Esophagus muscularis mucosa (tissue), 3 donors: ENCODE measurements at regions not wholly inside any gene's neighbourhood (a gene's known extent, or its start where the extent isn't known, plus 50 kb on each side); places are given as distances from the start of the nearest gene placed in this dataset.

Source experiments
- POLR2AphosphoS5 ChIP-seq, 2 donors: sonication (generic); formaldehyde crosslinking; IDR thresholded peaks; one replicate each; pipeline ENCODE4 v1.6.1; 2017; ENCODE audit warnings: antibody characterized with exemption in 2 of 2
- TF ChIP-seq, protein P1 (sequence below), 3 experiments: fragments of 200-600 bp in 2 of 3; fragments of 450-650 bp in 1 of 3; sonication (generic) in 2 of 3; IDR thresholded peaks; one replicate each; pipeline ENCODE4 v1.5.1; 2017 to 2019; ENCODE audit warnings: antibody characterized with exemption in 3 of 3, mild to moderate bottlenecking in 2 of 3, moderate library complexity in 1 of 3

DNA sequence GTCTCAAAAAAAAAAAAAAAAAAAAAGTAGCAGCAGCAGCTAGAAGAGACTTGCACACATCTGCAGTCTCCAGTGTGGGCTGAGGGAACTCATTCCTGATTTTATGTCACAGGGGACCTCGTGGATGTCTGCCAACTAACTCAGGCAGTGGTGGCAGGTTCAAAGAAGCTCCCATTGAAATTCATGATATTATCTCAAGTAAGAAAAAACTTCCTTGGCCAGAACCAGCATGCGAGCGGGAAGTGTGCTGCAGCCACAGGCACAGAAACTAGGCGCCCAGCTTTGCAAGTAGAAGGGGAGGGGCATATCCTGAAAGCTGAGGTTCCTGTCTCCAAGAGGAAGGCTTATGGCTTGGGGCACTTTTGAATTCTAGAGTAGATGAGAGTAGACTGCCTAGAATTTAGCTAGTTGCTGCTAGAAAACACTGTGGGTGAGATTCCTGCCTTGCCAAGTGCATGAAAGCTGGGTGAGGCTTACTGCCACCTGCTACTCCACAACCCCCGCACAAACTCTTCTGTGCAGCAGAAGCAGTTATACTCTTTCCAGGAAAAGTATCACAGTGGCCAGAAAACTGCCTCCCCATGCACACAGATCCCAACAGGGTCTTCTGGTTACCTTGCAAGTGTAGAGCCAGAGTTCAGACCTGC, 603.8 kb upstream of the CA10 start:
- TF ChIP-seq POLR2AphosphoS5 (IDR thresholded peaks at IDR 0.05), result no peak
- TF ChIP-seq, protein P1, sequence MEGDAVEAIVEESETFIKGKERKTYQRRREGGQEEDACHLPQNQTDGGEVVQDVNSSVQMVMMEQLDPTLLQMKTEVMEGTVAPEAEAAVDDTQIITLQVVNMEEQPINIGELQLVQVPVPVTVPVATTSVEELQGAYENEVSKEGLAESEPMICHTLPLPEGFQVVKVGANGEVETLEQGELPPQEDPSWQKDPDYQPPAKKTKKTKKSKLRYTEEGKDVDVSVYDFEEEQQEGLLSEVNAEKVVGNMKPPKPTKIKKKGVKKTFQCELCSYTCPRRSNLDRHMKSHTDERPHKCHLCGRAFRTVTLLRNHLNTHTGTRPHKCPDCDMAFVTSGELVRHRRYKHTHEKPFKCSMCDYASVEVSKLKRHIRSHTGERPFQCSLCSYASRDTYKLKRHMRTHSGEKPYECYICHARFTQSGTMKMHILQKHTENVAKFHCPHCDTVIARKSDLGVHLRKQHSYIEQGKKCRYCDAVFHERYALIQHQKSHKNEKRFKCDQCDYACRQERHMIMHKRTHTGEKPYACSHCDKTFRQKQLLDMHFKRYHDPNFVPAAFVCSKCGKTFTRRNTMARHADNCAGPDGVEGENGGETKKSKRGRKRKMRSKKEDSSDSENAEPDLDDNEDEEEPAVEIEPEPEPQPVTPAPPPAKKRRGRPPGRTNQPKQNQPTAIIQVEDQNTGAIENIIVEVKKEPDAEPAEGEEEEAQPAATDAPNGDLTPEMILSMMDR (IDR thresholded peaks at IDR 0.05), result no peak
